Ovary (tissue), 3 donors: ENCODE measurements at regions not wholly inside any gene's neighbourhood (a gene's known extent, or its start where the extent isn't known, plus 50 kb on each side); places are given as distances from the start of the nearest gene placed in this dataset.

Experiments
- CTCF ChIP-seq, 3 donors: fragments of 450-650 bp in 2 of 3; fragments of 200-600 bp in 1 of 3; IDR thresholded peaks; one replicate each; pipeline versions ENCODE4 v1.5.1 to v1.8.0; 2016 to 2022; ENCODE audit warnings: antibody characterized with exemption in 3 of 3, mild to moderate bottlenecking in 1 of 3
- EP300 ChIP-seq: sonication (generic); formaldehyde crosslinking; IDR thresholded peaks from one replicate; pipeline ENCODE4 v1.6.1; 2017; ENCODE audit warnings: antibody characterized with exemption
- donor health status: DM: no; HTN: no; CAD: no.

- TF ChIP-seq CTCF (IDR thresholded peaks at IDR 0.05) (no peak), EP300 (no peak)
Observed at GRCh38 chr20:10921491-10922010, 247.8 kb upstream of the JAG1 start.
